ENCODE measurements at regions not wholly inside any gene's neighbourhood (a gene's known extent, or its start where the extent isn't known, plus 50 kb on each side); places are given as distances from the start of the nearest gene placed in this dataset.
"Not testable (repeated sequence)": the region's sequence is repeated elsewhere in the genome, so short reads cannot be mapped to it uniquely, and the experiment has no call there.

DNA sequence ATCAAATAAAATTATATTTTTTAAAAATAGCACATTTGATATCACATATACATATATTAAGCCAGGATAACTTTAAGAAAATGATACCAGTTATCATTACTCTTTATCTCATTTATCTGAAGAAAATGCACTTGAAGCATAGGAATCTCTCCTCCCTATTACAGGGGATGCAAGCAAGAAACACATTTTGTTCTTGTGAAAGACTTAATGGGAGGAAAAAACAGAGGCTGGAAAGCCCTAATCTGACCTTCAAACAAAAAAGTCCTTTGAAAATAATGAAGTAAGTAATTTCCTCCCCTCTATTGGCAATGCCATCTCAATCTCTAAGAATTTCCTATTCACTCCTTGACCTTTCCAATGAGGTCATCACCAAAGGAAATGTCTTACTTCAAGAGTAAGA is 1012.6 kb upstream of the ADAMTS5 start:
- TF ChIP-seq POLR2AphosphoS5 (IDR thresholded peaks at IDR 0.05), result not testable (repeated sequence)
- TF ChIP-seq, protein P1, sequence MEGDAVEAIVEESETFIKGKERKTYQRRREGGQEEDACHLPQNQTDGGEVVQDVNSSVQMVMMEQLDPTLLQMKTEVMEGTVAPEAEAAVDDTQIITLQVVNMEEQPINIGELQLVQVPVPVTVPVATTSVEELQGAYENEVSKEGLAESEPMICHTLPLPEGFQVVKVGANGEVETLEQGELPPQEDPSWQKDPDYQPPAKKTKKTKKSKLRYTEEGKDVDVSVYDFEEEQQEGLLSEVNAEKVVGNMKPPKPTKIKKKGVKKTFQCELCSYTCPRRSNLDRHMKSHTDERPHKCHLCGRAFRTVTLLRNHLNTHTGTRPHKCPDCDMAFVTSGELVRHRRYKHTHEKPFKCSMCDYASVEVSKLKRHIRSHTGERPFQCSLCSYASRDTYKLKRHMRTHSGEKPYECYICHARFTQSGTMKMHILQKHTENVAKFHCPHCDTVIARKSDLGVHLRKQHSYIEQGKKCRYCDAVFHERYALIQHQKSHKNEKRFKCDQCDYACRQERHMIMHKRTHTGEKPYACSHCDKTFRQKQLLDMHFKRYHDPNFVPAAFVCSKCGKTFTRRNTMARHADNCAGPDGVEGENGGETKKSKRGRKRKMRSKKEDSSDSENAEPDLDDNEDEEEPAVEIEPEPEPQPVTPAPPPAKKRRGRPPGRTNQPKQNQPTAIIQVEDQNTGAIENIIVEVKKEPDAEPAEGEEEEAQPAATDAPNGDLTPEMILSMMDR (IDR thresholded peaks at IDR 0.05), result not testable (repeated sequence)
